Stimulated activated naive CD8-positive, alpha-beta T cell treated with anti-CD3 and anti-CD28 coated beads, Interleukin-15, amount 100 ng/mL, for 72 hours (primary cell): ENCODE measurements at regions not wholly inside any gene's neighbourhood (a gene's known extent, or its start where the extent isn't known, plus 50 kb on each side); places are given as distances from the start of the nearest gene placed in this dataset.

Source experiments
- ATAC-seq: fragments of 150-1000 bp; cut with Tn5 transposase; 2 replicates; pipeline ENCODE4 v1.10.0; 2021; ENCODE audit warnings: mild to moderate bottlenecking, moderate library complexity
- DNase-seq, 2 donors: peaks; one replicate each; pipeline ENCODE4 v3.0.0; 2021 to 2022
- H3K27ac Mint-ChIP-seq, 2 donors: one replicate each; pipeline ENCODE4 v1.8.0; 2022; ENCODE audit warnings: mild to moderate bottlenecking in 2 of 2, mixed read lengths in 2 of 2, moderate library complexity in 2 of 2
- H3K27me3 Mint-ChIP-seq: one replicate; pipeline ENCODE4 v1.8.0; 2022; ENCODE audit warnings: mixed read lengths
- H3K4me1 Mint-ChIP-seq: one replicate; pipeline ENCODE4 v1.8.0; 2022; ENCODE audit warnings: mild to moderate bottlenecking, mixed read lengths
- H3K4me3 Mint-ChIP-seq, 2 donors: one replicate each; pipeline ENCODE4 v1.8.0; 2022; ENCODE audit warnings: mild to moderate bottlenecking in 2 of 2, mixed read lengths in 2 of 2, moderate library complexity in 1 of 2
- H3K9me3 Mint-ChIP-seq, 2 donors: one replicate each; pipeline ENCODE4 v1.8.0; 2022; ENCODE audit warnings: mixed read lengths in 2 of 2

GRCh38 chr18:56019908-56020307, 431.9 kb upstream of the TCF4 start:
- ATAC-seq (no peak), DNase-seq (no peak)
- no peak overlapping the region for H3K4me3 Mint-ChIP-seq
- H3K4me1 Mint-ChIP-seq = no peaks in the 10 kb centered on the region
- H3K27me3 Mint-ChIP-seq = no peaks in the 10 kb centered on the region
- no peak overlapping the region for H3K27ac Mint-ChIP-seq
- peaks cover 8 to 16% of the 10 kb centered on the region in 2 donors for H3K9me3 Mint-ChIP-seq

DNA sequence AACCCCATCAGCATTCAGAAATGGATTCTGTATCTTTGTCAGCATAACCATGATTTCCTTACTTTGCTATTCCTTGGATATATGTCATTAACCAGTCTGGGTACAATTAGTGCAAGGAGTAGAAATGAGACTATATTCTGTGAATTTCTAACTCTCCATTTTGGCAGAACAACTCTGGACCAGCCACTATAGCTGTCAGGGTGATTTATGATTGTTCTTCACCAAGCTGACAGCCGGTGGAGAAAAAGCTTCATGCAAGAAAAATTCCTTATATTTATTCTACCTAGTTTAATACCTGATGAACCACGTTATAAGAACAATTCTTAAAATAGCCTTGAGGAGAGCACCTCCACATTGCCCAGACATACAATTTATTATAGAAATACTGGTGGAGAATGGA, 431.2 kb upstream of the TCF4 start:
- no peak for DNase-seq

DNA sequence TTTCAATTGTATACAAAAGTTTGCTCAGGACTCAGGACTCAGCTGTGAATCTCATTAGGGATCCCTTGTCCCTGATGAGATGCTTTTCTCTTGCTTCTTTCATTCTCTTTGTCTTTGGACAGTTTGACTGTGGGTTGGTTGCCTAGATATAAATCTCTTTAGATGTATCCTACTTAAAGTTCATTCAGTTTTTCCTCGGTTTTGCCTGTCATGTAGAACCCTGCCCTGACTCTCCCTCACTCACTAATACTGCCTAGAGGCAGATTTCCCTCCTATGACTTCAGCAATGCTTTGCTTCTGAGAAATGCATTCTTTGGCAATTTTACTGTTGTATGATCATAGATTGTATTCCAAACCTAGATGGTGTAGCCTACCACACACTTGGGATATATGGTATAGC, 421.4 kb upstream of the TCF4 start:
- H3K4me3 Mint-ChIP-seq = no peak overlapping the region
- no peaks in the 10 kb centered on the region for H3K4me1 Mint-ChIP-seq
- H3K27me3 Mint-ChIP-seq = no peaks in the 10 kb centered on the region
- H3K9me3 Mint-ChIP-seq = peaks cover 6 to 29% of the 10 kb centered on the region in 2 donors
- no peak for DNase-seq
- ATAC-seq = no peak
- peak overlapping the region in 1 of 2 donors; percentile 62 for H3K27ac Mint-ChIP-seq

More for the DNA sequence above, 431.2 kb upstream of the TCF4 start:
- Mint-ChIP-seq H3K27me3 (no peaks in the 10 kb centered on the region), H3K9me3 (peaks cover 8 to 17% of the 10 kb centered on the region in 2 donors), H3K27ac (no peak overlapping the region), H3K4me1 (no peaks in the 10 kb centered on the region), H3K4me3 (no peak overlapping the region)
- no peak for ATAC-seq

DNA sequence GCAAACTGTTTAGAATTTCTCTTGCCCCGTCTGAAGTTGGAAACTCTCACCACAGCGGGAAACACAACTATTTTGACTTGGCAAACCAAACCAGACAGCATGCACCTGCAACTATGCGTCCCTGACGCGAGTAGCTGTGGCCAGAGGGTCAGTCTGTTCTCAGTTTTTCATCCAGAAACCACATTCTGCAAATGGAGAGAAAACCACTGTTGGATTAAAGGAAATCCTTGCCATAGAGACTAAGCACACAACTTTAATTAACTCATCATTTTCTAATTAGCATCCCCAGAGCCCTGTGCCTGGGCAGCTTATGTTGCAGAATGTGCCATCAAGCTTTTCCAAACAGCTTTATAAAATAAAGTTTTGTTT, 415.7 kb upstream of the TCF4 start:
- H3K4me3 Mint-ChIP-seq = no peak overlapping the region
- H3K4me1 Mint-ChIP-seq = no peaks in the 10 kb centered on the region
- no peak for DNase-seq
- H3K27ac Mint-ChIP-seq = no peak overlapping the region
- no peaks in the 10 kb centered on the region for H3K27me3 Mint-ChIP-seq
- H3K9me3 Mint-ChIP-seq = no peaks in the 10 kb centered on the region
- no peak for ATAC-seq

- DNase-seq (no peak), ATAC-seq (no peak)
- no peaks in the 10 kb centered on the region for H3K4me1 Mint-ChIP-seq
- no peaks in the 10 kb centered on the region for H3K9me3 Mint-ChIP-seq
- no peaks in the 10 kb centered on the region for H3K27me3 Mint-ChIP-seq
- H3K4me3 Mint-ChIP-seq = no peak overlapping the region
- no peak overlapping the region for H3K27ac Mint-ChIP-seq
These were observed 415.2 kb upstream of the TCF4 start for GRCh38 chr18:56003009-56003719.

DNA sequence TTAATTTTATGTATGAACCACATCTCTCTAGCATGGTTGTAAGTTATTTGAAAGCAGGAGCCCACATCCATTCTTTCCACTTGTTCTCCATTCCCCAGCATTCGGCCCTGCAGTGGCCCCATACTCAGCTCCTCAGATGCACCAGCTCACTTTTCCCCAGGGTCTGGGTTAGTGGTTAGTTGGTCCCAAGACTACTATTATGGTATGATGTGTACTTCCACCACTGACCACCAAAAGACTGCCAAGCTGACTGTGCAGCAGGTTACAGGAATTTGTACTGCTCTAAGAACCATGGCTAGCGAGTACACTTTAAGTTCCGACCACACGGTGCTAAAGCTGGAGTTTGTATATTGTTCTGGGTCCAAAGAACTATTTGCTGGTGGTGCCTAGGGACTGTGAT, 413.6 kb upstream of the TCF4 start:
- H3K9me3 Mint-ChIP-seq = no peaks in the 10 kb centered on the region
- no peak overlapping the region for H3K4me3 Mint-ChIP-seq
- H3K4me1 Mint-ChIP-seq = no peaks in the 10 kb centered on the region
- H3K27me3 Mint-ChIP-seq = no peaks in the 10 kb centered on the region
- DNase-seq (no peak), ATAC-seq (no peak)
- no peak overlapping the region for H3K27ac Mint-ChIP-seq

DNA sequence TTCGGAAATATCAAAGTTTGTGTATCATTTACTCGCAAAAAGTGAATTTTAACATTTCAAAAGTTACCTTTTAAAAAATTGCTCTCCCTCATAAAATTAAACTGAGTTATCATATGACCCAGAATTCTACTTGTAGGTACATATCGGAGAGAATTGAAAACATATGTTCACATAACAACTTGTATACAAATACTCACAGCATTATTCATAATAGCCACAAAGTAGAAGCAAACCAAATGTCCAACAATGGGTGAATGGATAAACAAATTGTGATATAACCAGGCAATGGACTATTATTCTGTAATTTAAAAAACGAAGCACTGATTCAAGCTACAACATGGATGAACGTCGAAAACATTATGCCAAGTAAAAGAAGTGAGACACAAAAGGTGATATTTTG, 412.0 kb upstream of the TCF4 start:
- Mint-ChIP-seq H3K9me3 (no peaks in the 10 kb centered on the region), H3K27me3 (no peaks in the 10 kb centered on the region), H3K27ac (no peak overlapping the region), H3K4me1 (no peaks in the 10 kb centered on the region), H3K4me3 (no peak overlapping the region)
- DNase-seq (no peak), ATAC-seq (no peak)

- ATAC-seq (no peak), DNase-seq (no peak)
- Mint-ChIP-seq H3K27me3 (no peaks in the 10 kb centered on the region), H3K27ac (no peak overlapping the region), H3K4me3 (no peak overlapping the region), H3K9me3 (no peaks in the 10 kb centered on the region), H3K4me1 (no peaks in the 10 kb centered on the region)
These were observed 411.6 kb upstream of the TCF4 start for GRCh38 chr18:55999641-56000040.

DNA sequence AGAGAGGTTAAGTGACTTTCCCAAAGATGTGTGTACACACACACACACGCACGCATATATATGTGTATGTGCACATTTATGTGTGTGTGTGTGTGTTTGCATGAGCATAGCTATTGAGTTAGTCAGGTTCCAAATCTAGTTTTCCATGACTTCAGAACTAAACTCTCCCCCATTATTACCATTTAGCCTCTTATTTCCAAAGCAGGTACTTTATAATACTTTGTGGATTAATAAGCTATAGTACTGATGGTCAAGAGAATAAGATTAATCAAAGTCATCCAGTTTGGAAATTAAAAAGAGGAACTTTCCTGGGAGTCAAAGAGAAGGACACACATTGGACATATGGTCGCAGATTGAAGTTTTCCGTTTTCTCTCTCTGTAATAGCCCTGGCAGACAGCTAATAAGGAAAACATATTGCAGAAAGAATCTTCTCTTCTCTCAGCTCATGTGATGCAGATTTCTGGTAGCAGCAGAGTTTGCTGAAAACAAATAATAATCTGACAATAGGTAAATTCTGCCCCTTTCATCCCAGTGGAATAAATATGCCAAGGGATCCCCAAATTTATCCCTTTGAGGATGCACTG, 410.9 kb upstream of the TCF4 start:
- ATAC-seq = no peak
- Mint-ChIP-seq H3K27me3 (no peaks in the 10 kb centered on the region), H3K27ac (no peak overlapping the region), H3K4me1 (no peaks in the 10 kb centered on the region), H3K9me3 (no peaks in the 10 kb centered on the region), H3K4me3 (no peak overlapping the region)
- no peak for DNase-seq

DNA sequence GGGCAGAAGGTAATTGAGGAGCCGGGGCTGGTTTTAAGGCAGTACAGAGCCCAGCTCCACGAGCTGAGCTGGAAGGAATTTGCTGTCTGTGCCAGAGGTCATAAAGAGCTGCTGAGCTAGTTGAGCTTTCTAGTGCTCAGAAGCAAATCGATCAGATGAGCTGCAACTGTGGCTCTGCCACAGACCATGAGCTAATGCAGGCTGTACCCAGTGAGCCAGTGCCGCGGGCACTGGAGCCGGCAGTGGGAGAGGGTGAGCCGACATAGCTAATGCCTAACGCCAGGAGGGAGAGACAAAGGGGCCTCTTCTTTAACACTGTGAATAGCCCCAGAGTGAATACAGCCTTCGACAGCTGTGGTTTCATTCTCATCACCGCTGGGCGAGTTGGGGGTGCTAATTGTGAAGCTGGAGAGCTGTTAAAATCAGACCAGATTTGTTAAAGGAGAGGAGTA, 410.1 kb upstream of the TCF4 start:
- ATAC-seq (no peak), DNase-seq (no peak)
- H3K4me3 Mint-ChIP-seq = no peak overlapping the region
- H3K4me1 Mint-ChIP-seq = no peaks in the 10 kb centered on the region
- H3K27ac Mint-ChIP-seq = no peak overlapping the region
- H3K27me3 Mint-ChIP-seq = no peaks in the 10 kb centered on the region
- no peaks in the 10 kb centered on the region for H3K9me3 Mint-ChIP-seq

DNA sequence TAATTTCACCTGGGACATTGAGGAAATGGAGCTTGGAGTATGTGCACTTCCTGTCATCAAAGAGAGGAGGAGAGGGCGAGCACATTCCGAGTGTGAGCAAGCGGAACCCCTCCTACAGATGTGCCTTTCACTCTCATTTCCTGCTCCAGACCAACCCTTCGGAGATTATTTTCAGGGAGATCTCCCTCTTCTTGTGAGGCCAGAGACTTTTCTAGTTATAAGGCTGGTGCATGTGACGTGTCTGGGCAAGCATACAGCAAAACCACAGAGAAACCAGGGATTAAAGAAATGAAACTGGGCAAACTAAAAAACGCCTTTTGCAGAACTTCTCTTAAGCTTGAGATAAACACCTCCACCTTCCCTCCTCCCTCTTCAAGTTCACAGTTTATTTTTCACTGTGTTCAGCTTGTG, 409.2 kb upstream of the TCF4 start:
- H3K9me3 Mint-ChIP-seq = no peaks in the 10 kb centered on the region
- DNase-seq (no peak), ATAC-seq (no peak)
- H3K27ac Mint-ChIP-seq = no peak overlapping the region
- no peaks in the 10 kb centered on the region for H3K27me3 Mint-ChIP-seq
- H3K4me1 Mint-ChIP-seq = no peaks in the 10 kb centered on the region
- no peak overlapping the region for H3K4me3 Mint-ChIP-seq

DNA sequence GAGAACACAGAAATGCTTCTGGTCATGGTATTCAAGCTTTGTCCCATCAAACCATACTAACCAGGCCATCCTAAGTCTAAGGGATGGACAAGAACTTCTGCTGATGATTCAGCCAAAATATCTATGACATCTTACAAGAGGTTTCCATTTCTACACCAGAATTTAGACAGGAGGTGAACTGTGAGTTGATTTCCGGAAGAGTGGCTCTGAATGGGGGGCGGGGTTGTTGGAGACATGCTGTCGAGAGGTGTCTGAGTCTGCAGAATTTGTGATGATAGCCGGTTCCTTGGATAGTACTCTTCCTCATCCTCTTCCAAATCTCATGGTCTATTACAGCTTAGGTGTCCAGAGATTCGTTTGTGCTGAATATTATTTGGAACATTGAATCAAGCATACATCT, 408.7 kb upstream of the TCF4 start:
- ATAC-seq = no peak
- no peaks in the 10 kb centered on the region for H3K4me1 Mint-ChIP-seq
- no peaks in the 10 kb centered on the region for H3K9me3 Mint-ChIP-seq
- no peak for DNase-seq
- H3K27me3 Mint-ChIP-seq = no peaks in the 10 kb centered on the region
- H3K4me3 Mint-ChIP-seq = no peak overlapping the region
- peak overlapping the region in 1 of 2 donors; percentile 16 for H3K27ac Mint-ChIP-seq

- no peak overlapping the region for H3K4me3 Mint-ChIP-seq
- DNase-seq = no peak
- H3K4me1 Mint-ChIP-seq = no peaks in the 10 kb centered on the region
- no peak overlapping the region for H3K27ac Mint-ChIP-seq
- H3K9me3 Mint-ChIP-seq = peaks cover 6 to 18% of the 10 kb centered on the region in 2 donors
- H3K27me3 Mint-ChIP-seq = no peaks in the 10 kb centered on the region
- ATAC-seq = no peak
These were observed 402.2 kb upstream of the TCF4 start for GRCh38 chr18:55990186-55990585.

DNA sequence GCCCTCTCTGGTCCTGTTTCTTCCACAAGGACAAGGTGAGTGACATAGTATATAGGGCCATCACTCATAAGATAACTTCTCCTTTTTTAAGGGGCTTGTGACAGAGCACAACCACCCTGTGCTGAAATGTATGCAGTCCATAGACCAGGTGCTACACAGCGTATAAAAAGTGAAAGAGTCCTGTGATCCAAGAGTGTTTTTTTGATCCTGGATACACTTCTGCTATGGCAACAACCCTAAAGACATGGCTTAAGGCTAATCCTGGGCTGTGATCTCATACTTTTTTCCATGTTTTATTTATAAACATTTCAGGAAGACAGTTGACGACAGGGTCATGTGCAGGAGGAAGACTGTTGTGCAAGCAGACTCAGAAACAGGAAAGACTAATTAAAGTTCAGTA, 400.5 kb upstream of the TCF4 start:
- ATAC-seq (no peak), DNase-seq (no peak)
- Mint-ChIP-seq H3K4me3 (no peak overlapping the region), H3K9me3 (peaks cover 14 to 18% of the 10 kb centered on the region in 2 donors), H3K27ac (no peak overlapping the region), H3K4me1 (no peaks in the 10 kb centered on the region), H3K27me3 (no peaks in the 10 kb centered on the region)

GRCh38 chr18:55983433-55983832, 395.4 kb upstream of the TCF4 start:
- Mint-ChIP-seq H3K27ac (no peak overlapping the region), H3K4me1 (no peaks in the 10 kb centered on the region), H3K4me3 (no peak overlapping the region), H3K27me3 (no peaks in the 10 kb centered on the region), H3K9me3 (peaks cover 17 to 18% of the 10 kb centered on the region in 2 donors)
- DNase-seq = no peak
- ATAC-seq = no peak

- Mint-ChIP-seq H3K27ac (no peak overlapping the region), H3K4me3 (no peak overlapping the region), H3K27me3 (no peaks in the 10 kb centered on the region), H3K4me1 (no peaks in the 10 kb centered on the region), H3K9me3 (peaks cover 13% of the 10 kb centered on the region in 2 donors)
- DNase-seq = no peak
- no peak for ATAC-seq
These were observed 395.0 kb upstream of the TCF4 start for GRCh38 chr18:55982992-55983391.
